ENCODE measurements at regions not wholly inside any gene's neighbourhood (a gene's known extent, or its start where the extent isn't known, plus 50 kb on each side); places are given as distances from the start of the nearest gene placed in this dataset.
"Not testable (repeated sequence)": the region's sequence is repeated elsewhere in the genome, so short reads cannot be mapped to it uniquely, and the experiment has no call there.

DNA sequence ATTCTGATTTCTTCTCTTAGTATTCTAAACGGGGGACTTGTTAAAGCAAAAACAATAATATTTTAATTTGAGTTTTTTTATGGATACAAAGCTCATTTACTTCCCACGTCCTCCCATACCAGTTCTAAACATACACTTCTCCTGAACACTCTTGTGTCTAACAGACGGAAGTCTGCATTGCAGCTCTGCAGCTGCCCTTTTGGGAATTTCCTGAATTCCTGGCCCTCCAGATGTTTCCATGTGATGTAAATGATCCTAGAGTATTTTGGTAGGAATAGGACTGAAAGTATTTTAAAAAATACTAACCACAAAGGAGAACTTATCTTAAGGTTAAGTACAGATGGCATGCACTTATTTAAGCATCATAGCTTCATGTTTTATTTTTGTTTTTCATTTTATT lies 886.7 kb downstream of the TBC1D32 start:
- Histone ChIP-seq H3K36me3 (replicated peaks in 1 of 2; ENCODE audit: control insufficient read depth in 1 of 2, insufficient read depth in 2 of 2, low read length in 2 of 2) (no peaks in the 10 kb centered on the region), H3K9me3 (replicated peaks in 1 of 2; ENCODE audit: control insufficient read depth in 1 of 2, insufficient read depth in 1 of 2, low read length in 2 of 2) (no peaks in the 10 kb centered on the region), H3K4me2 (replicated peaks; ENCODE audit: extremely low read depth, low read length, poor library complexity, severe bottlenecking) (no peak overlapping the region), H3K27ac (ENCODE audit: low read depth in 1 of 2, low read length in 2 of 2) (no peak overlapping the region), H3K27me3 (ENCODE audit: control insufficient read depth in 2 of 2, insufficient read depth in 2 of 2, low read length in 2 of 2) (no peaks in the 10 kb centered on the region), H3K4me3 (replicated peaks in 1 of 3; ENCODE audit: low read depth in 2 of 3, low read length in 3 of 3) (no peak overlapping the region), H2AFZ (ENCODE audit: insufficient read depth, low read depth, low read length, poor library complexity, severe bottlenecking) (no peak overlapping the region), H4K20me1 (ENCODE audit: insufficient read depth, low read length) (no peaks in the 10 kb centered on the region), H3K9ac (ENCODE audit: insufficient read depth, low read length, poor library complexity, severe bottlenecking) (no peak overlapping the region), H3K4me1 (ENCODE audit: control insufficient read depth in 1 of 2, insufficient read depth in 2 of 2, low read length in 2 of 2) (no peaks in the 10 kb centered on the region), H3K79me2 (ENCODE audit: insufficient read depth, low read length) (no peaks in the 10 kb centered on the region)
- Mint-ChIP-seq H3K27me3 (ENCODE audit: low read depth in 3 of 3) (no peaks in the 10 kb centered on the region), H3K4me3 (no peak overlapping the region), H3K4me1 (no peaks in the 10 kb centered on the region), H3K9me3 (peaks cover 0 to 5% (median 0%) of the 10 kb centered on the region in 7 donors), H3K36me3 (no peaks in the 10 kb centered on the region), H3K27ac (no peak overlapping the region)
- no peak for DNase-seq
- WGBS (ENCODE audit: insufficient coverage) = no CpG with 5 or more reads among the region's 3 CpGs
- TF ChIP-seq, protein P1, sequence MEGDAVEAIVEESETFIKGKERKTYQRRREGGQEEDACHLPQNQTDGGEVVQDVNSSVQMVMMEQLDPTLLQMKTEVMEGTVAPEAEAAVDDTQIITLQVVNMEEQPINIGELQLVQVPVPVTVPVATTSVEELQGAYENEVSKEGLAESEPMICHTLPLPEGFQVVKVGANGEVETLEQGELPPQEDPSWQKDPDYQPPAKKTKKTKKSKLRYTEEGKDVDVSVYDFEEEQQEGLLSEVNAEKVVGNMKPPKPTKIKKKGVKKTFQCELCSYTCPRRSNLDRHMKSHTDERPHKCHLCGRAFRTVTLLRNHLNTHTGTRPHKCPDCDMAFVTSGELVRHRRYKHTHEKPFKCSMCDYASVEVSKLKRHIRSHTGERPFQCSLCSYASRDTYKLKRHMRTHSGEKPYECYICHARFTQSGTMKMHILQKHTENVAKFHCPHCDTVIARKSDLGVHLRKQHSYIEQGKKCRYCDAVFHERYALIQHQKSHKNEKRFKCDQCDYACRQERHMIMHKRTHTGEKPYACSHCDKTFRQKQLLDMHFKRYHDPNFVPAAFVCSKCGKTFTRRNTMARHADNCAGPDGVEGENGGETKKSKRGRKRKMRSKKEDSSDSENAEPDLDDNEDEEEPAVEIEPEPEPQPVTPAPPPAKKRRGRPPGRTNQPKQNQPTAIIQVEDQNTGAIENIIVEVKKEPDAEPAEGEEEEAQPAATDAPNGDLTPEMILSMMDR (IDR thresholded peaks at IDR 0.05) = no peak
- intact Hi-C loops (cut with micrococcal nuclease) = no loop called here

DNA sequence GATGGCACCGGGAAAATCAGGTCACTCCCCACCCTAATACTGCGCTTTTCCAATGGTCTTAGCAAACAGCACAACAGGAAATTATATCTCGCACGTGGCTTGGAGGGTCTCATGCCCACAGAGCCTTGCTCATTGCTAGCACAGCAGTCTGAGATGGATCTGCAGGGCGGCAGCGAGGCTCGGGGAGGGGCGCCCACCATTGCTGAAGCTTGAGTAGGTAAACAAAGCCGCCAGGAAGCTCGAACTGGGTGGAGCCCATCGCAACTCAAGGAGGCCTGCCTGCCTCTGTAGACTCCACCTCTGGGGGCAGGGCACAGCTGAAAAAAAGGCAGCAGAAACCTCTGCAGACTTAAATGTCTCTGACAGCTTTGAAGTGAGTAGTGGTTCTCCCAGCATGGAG lies 901.4 kb downstream of the TBC1D32 start:
- H3K27me3 Mint-ChIP-seq (ENCODE audit: low read depth in 3 of 3); H3K27ac Mint-ChIP-seq; H3K79me2 ChIP-seq (ENCODE audit: insufficient read depth, low read length); H3K27me3 ChIP-seq (ENCODE audit: control insufficient read depth in 2 of 2, insufficient read depth in 2 of 2, low read length in 2 of 2); DNase-seq; H3K4me1 Mint-ChIP-seq; H4K20me1 ChIP-seq (ENCODE audit: insufficient read depth, low read length); H3K36me3 Mint-ChIP-seq; H3K4me3 ChIP-seq (replicated peaks in 1 of 3; ENCODE audit: low read depth in 2 of 3, low read length in 3 of 3); H3K36me3 ChIP-seq (replicated peaks in 1 of 2; ENCODE audit: control insufficient read depth in 1 of 2, insufficient read depth in 2 of 2, low read length in 2 of 2); H3K4me1 ChIP-seq (ENCODE audit: control insufficient read depth in 1 of 2, insufficient read depth in 2 of 2, low read length in 2 of 2); H3K4me2 ChIP-seq (replicated peaks; ENCODE audit: extremely low read depth, low read length, poor library complexity, severe bottlenecking); H2AFZ ChIP-seq (ENCODE audit: insufficient read depth, low read depth, low read length, poor library complexity, severe bottlenecking); H3K9ac ChIP-seq (ENCODE audit: insufficient read depth, low read length, poor library complexity, severe bottlenecking); H3K4me3 Mint-ChIP-seq; intact Hi-C loops (cut with micrococcal nuclease); H3K27ac ChIP-seq (ENCODE audit: low read depth in 1 of 2, low read length in 2 of 2): not testable (repeated sequence)
- peaks cover 4 to 30% (median 17%) of the 10 kb centered on the region in 7 donors for H3K9me3 Mint-ChIP-seq
- WGBS (ENCODE audit: insufficient coverage) = 89% methylated on average over 10 of the region's 11 CpGs
- H3K9me3 ChIP-seq (replicated peaks in 1 of 2; ENCODE audit: control insufficient read depth in 1 of 2, insufficient read depth in 1 of 2, low read length in 2 of 2) = peaks cover 14 to 16% of the 10 kb centered on the region in 2 donors
